ENCODE measurements at regions not wholly inside any gene's neighbourhood (a gene's known extent, or its start where the extent isn't known, plus 50 kb on each side); places are given as distances from the start of the nearest gene placed in this dataset.

DNA sequence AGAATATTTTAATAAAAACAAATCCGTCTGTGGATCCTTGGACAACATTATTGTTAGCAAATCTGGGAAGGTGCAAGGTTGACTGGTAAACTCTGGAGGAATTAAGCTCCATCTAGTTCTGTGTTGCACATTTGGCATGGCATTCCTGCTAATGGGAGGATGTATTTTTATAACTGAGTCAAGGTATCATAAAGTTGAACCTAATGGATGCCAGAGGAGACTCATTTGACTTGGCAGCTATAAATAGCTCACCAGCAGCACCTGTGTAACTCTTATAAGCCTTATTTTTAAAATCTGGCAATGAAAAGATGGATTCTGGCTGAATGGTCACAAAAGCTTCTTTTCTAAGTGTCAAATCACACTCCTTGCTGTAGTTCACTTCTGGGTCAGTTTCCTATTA lies 118.5 kb upstream of the ADAMTS5 start:
- no peak overlapping the region for H2AFZ ChIP-seq
- H3K9me2 ChIP-seq (replicated peaks; ENCODE audit: insufficient read depth): no peaks in the 10 kb centered on the region
- WGBS (ENCODE audit: low lambda C conversion rate, missing lambda C conversion rate): 96% methylated on average over 1 of the region's 1 CpG
- TF ChIP-seq EZH2phosphoT487 (IDR thresholded peaks at IDR 0.05; ENCODE audit: low read depth, severe bottlenecking, unreplicated experiment): no peak
- TF ChIP-seq EZH2 (IDR thresholded peaks at IDR 0.05; ENCODE audit: borderline replicate concordance): no peak
- no peak for TF ChIP-seq CTCF (IDR thresholded peaks at IDR 0.05; ENCODE audit: poor library complexity)
- no peaks in the 10 kb centered on the region for H3K27me3 ChIP-seq
- no peaks in the 10 kb centered on the region for H4K20me1 ChIP-seq (ENCODE audit: insufficient read depth, poor library complexity, severe bottlenecking)
- no peaks in the 10 kb centered on the region for H3K79me2 ChIP-seq
- H3K27ac ChIP-seq: no peak overlapping the region
- no peaks in the 10 kb centered on the region for H3K9me3 ChIP-seq (ENCODE audit: low read depth)
- no peak for DNase-seq (ENCODE audit: low spot score)
- H3K4me1 ChIP-seq (ENCODE audit: insufficient read depth): peaks cover 5% of the 10 kb centered on the region
- H3K4me2 ChIP-seq: no peak overlapping the region
- no peaks in the 10 kb centered on the region for H3K36me3 ChIP-seq (replicated peaks; ENCODE audit: insufficient read depth, low read depth)
- no peak overlapping the region for H3K4me3 ChIP-seq

- Histone ChIP-seq H3K27me3 (no peaks in the 10 kb centered on the region), H3K27ac (no peak overlapping the region), H4K20me1 (ENCODE audit: insufficient read depth, poor library complexity, severe bottlenecking) (no peaks in the 10 kb centered on the region), H3K4me3 (no peak overlapping the region), H3K4me2 (no peak overlapping the region), H3K79me2 (no peaks in the 10 kb centered on the region), H2AFZ (no peak overlapping the region), H3K9me3 (ENCODE audit: low read depth) (no peaks in the 10 kb centered on the region), H3K9me2 (replicated peaks; ENCODE audit: insufficient read depth) (no peaks in the 10 kb centered on the region), H3K36me3 (replicated peaks; ENCODE audit: insufficient read depth, low read depth) (no peaks in the 10 kb centered on the region), H3K4me1 (ENCODE audit: insufficient read depth) (peaks cover 5% of the 10 kb centered on the region)
- TF ChIP-seq EZH2 (IDR thresholded peaks at IDR 0.05; ENCODE audit: borderline replicate concordance) (no peak), EZH2phosphoT487 (IDR thresholded peaks at IDR 0.05; ENCODE audit: low read depth, severe bottlenecking, unreplicated experiment) (no peak), CTCF (IDR thresholded peaks at IDR 0.05; ENCODE audit: poor library complexity) (no peak)
- WGBS (ENCODE audit: low lambda C conversion rate, missing lambda C conversion rate): 95% methylated on average over 3 of the region's 3 CpGs
- DNase-seq (ENCODE audit: low spot score): no peak
These were observed 116.3 kb upstream of the ADAMTS5 start for GRCh38 chr21:27083144-27083543.

DNA sequence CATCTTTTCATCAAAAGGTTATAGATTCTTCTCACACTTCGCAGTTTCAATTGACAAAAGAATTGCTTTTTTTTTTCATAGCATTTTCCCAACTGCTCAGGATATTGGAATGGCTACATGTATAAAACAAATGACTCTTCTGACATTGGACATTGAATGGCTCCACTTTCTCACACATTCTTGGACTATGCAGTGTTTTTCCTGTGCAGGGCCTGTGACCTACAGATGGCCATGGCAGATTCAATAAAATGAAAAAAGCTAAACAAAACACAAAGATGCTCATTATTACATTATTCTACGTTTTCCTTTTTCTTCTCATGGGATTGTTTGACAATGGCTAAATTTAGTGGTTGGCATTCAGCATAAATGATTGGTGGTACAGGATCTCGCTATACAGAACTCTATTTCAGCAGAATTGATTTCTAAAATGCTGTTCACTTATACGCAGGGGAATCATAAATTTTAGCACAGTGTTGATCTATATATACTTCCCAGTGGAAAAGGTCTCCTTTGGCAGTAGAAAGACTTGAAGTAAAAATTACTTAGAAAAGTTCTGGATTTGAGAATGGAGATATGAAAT lies 115.6 kb upstream of the ADAMTS5 start:
- 91% methylated on average over 4 of the region's 4 CpGs for WGBS (ENCODE audit: low lambda C conversion rate, missing lambda C conversion rate)
- Histone ChIP-seq H3K27me3 (no peaks in the 10 kb centered on the region), H3K27ac (no peak overlapping the region), H3K36me3 (replicated peaks; ENCODE audit: insufficient read depth, low read depth) (no peaks in the 10 kb centered on the region), H3K4me3 (no peak overlapping the region), H2AFZ (no peak overlapping the region), H3K4me2 (no peak overlapping the region), H3K4me1 (ENCODE audit: insufficient read depth) (peaks cover 5% of the 10 kb centered on the region), H4K20me1 (ENCODE audit: insufficient read depth, poor library complexity, severe bottlenecking) (no peaks in the 10 kb centered on the region), H3K9me3 (ENCODE audit: low read depth) (no peaks in the 10 kb centered on the region), H3K9me2 (replicated peaks; ENCODE audit: insufficient read depth) (no peaks in the 10 kb centered on the region), H3K79me2 (no peaks in the 10 kb centered on the region)
- TF ChIP-seq CTCF (IDR thresholded peaks at IDR 0.05; ENCODE audit: poor library complexity) (no peak), EZH2 (IDR thresholded peaks at IDR 0.05; ENCODE audit: borderline replicate concordance) (no peak), EZH2phosphoT487 (IDR thresholded peaks at IDR 0.05; ENCODE audit: low read depth, severe bottlenecking, unreplicated experiment) (no peak)
- DNase-seq (ENCODE audit: low spot score): no peak
